Left ventricle myocardium inferior (tissue), 1 donor: ENCODE measurements at regions not wholly inside any gene's neighbourhood (a gene's known extent, or its start where the extent isn't known, plus 50 kb on each side); places are given as distances from the start of the nearest gene placed in this dataset.

Experiments
- DNase-seq: peaks from one replicate; pipeline ENCODE4 v3.0.0-alpha.2; 2020
- H3K27ac ChIP-seq: fragments of 200-600 bp; replicated peaks from 2 replicates; pipeline ENCODE4 v1.8.0; 2021
- H3K27me3 ChIP-seq: fragments of 200-600 bp; 2 replicates; pipeline ENCODE4 v1.8.0; 2021; ENCODE audit warnings: low read depth
- H3K36me3 ChIP-seq: fragments of 200-600 bp; 2 replicates; pipeline ENCODE4 v1.8.0; 2021
- H3K4me1 ChIP-seq: fragments of 200-600 bp; 2 replicates; pipeline ENCODE4 v1.8.0; 2021
- H3K4me3 ChIP-seq: fragments of 200-600 bp; 2 replicates; pipeline ENCODE4 v1.8.0; 2021; ENCODE audit warnings: mild to moderate bottlenecking, moderate library complexity
- H3K9me3 ChIP-seq: fragments of 200-600 bp; replicated peaks from 2 replicates; pipeline ENCODE4 v1.8.0; 2021
- intact Hi-C: fragments of 100-400 bp; cut with micrococcal nuclease; formaldehyde crosslinking; loops from one replicate; pipeline ENCODE4 v1.11.0; 2022
- TF ChIP-seq, protein P1 (sequence below): fragments of 200-600 bp; IDR thresholded peaks from 2 replicates; pipeline ENCODE4 v1.8.0; 2021; ENCODE audit warnings: antibody characterized with exemption, mild to moderate bottlenecking, borderline replicate concordance
- donor health status: DM: no; HTN: yes; CAD: no; lungs with severe emphysema.

DNA sequence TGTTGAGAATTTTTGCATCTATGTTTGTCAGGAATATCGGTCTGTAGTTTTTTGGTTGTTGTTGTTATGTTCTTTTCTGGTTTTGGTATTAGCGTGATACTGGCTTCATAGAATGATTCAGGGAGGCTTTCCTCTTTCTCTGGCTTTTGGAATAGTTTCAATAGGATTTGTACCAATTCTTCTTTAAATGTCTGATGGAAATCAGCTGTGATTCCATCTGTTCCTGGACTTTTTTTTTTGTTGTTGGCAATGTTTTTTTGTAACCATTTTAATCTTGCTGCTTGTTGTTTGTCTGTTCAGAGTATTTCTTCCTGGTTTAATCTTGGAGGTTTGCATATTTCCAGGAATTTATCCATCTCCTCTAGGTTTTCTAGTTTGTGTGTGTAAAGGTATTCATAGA, 81.5 kb upstream of the GK2 start:
- DNase-seq: no peak
- intact Hi-C loops: no loop called here
- no peaks in the 10 kb centered on the region for H3K4me1 ChIP-seq

DNA sequence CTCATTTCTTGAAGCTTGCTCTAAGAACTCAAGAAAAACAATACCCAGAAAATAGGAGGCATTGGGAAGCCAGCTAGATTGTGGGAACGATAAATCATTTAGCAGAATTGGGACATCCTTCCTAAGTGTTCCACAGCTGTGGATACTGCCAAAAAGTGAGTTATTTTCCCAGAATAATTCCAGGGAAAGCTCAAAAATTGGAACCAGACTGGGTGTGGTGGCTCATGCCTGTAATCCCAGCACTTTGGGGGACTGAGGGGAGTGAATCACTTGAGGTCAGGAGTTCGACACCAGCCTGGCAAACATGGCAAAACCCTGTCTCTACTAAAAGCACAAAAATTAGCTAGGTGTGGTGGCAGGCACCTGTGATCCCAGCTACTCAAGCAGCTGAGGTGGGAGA, 68.2 kb upstream of the GK2 start:
- Histone ChIP-seq H3K4me1 (no peaks in the 10 kb centered on the region), H3K4me3 (no peak overlapping the region), H3K27ac (no peak overlapping the region), H3K36me3 (no peaks in the 10 kb centered on the region), H3K27me3 (no peaks in the 10 kb centered on the region), H3K9me3 (peaks cover 13% of the 10 kb centered on the region)
- TF ChIP-seq, protein P1, sequence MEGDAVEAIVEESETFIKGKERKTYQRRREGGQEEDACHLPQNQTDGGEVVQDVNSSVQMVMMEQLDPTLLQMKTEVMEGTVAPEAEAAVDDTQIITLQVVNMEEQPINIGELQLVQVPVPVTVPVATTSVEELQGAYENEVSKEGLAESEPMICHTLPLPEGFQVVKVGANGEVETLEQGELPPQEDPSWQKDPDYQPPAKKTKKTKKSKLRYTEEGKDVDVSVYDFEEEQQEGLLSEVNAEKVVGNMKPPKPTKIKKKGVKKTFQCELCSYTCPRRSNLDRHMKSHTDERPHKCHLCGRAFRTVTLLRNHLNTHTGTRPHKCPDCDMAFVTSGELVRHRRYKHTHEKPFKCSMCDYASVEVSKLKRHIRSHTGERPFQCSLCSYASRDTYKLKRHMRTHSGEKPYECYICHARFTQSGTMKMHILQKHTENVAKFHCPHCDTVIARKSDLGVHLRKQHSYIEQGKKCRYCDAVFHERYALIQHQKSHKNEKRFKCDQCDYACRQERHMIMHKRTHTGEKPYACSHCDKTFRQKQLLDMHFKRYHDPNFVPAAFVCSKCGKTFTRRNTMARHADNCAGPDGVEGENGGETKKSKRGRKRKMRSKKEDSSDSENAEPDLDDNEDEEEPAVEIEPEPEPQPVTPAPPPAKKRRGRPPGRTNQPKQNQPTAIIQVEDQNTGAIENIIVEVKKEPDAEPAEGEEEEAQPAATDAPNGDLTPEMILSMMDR: no peak
- DNase-seq: no peak
- intact Hi-C loops: no loop called here

More for the DNA sequence above, 81.5 kb upstream of the GK2 start:
- H3K27ac ChIP-seq: no peak overlapping the region
- no peaks in the 10 kb centered on the region for H3K36me3 ChIP-seq
- H3K27me3 ChIP-seq: no peaks in the 10 kb centered on the region
- H3K4me3 ChIP-seq: no peak overlapping the region
- peaks cover 33% of the 10 kb centered on the region for H3K9me3 ChIP-seq
- TF ChIP-seq, protein P1: no peak

DNA sequence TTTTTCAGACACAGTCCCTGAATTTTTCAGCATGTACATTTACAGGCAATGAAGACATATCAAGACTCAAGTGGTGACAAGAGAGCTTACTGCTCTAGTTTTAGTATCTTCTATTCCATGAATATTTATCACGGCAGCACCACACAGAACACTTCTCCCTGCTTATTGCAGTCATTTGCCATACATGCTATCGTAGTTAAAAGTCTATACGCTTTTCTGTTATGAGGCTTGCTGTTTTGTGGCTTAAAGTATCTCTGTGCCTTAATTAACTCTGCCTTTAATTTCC, 65.4 kb upstream of the GK2 start:
- TF ChIP-seq, protein P1: no peak
- no peak overlapping the region for H3K4me3 ChIP-seq
- no peaks in the 10 kb centered on the region for H3K36me3 ChIP-seq
- intact Hi-C loops: no loop called here
- no peak overlapping the region for H3K27ac ChIP-seq
- H3K4me1 ChIP-seq: no peaks in the 10 kb centered on the region
- peaks cover 10% of the 10 kb centered on the region for H3K9me3 ChIP-seq
- H3K27me3 ChIP-seq: no peaks in the 10 kb centered on the region
- DNase-seq: no peak

DNA sequence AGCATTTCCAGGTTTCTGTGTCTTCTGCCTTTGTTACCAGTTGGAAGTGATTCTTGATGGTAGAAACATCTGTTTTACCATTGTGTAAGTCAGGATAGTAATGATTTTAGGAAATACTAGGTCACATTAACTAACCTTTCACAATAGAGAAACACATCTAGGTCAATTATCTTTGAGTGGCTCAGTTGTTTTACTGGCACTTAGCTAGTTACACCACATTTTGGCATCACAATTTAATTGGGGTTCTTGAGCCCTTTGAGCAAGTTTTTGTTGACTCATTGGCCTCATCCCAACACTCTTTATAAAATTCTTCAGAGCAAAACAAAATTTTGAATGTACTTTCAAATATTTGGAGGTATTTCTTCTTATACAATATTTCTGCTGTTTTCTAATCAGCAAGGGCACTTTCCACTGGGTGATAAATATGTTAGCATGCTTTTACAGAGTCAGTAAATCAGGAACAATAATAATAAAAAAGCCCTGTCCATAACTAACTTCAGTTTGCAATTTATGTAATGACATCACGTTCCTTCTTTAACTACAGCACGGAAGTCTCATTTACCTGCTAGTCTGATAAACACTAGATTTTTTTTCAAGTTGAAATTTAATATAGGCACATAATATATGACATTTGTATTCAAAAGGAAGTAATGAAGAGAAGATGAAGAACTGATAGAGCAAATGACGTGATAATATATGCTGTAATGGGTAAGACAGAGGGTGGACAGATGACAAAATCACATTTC, 64.8 kb upstream of the GK2 start:
- Histone ChIP-seq H3K36me3 (no peaks in the 10 kb centered on the region), H3K4me1 (no peaks in the 10 kb centered on the region), H3K9me3 (peaks cover 7% of the 10 kb centered on the region), H3K27ac (no peak overlapping the region), H3K4me3 (no peak overlapping the region), H3K27me3 (no peaks in the 10 kb centered on the region)
- intact Hi-C loops: no loop called here
- no peak for DNase-seq
- TF ChIP-seq, protein P1: no peak

DNA sequence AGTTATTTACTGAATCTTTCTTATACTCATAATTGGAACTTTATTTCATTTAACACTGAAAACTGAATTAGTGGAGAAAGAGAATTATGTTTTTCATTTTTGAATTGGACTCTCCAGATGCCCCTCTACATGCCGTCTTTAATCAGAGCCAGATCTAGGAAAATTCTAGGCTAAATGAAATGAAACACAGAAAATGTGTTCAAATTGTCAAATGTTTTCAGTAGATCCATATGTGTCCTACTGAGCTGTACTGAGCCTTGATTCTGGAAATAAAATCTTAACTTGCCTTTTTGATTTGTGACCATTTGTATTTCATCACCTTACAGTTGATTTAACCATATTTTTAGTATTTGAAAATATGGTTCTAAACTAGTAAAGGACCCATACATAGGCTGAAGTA, 64.0 kb upstream of the GK2 start:
- no peak overlapping the region for H3K27ac ChIP-seq
- H3K27me3 ChIP-seq: no peaks in the 10 kb centered on the region
- no peaks in the 10 kb centered on the region for H3K36me3 ChIP-seq
- H3K9me3 ChIP-seq: no peaks in the 10 kb centered on the region
- no peaks in the 10 kb centered on the region for H3K4me1 ChIP-seq
- TF ChIP-seq, protein P1: no peak
- DNase-seq: no peak
- no peak overlapping the region for H3K4me3 ChIP-seq
- intact Hi-C loops: no loop called here
